GM21447 (cell line): ENCODE measurements at regions not wholly inside any gene's neighbourhood (a gene's known extent, or its start where the extent isn't known, plus 50 kb on each side); places are given as distances from the start of the nearest gene placed in this dataset.
"Not testable (repeated sequence)": the region's sequence is repeated elsewhere in the genome, so short reads cannot be mapped to it uniquely, and the experiment has no call there.

ENCODE experiments used
- ATAC-seq: cut with Tn5 transposase; IDR thresholded peaks from one replicate; pipeline ENCODE4 v1.9.1; 2021; ENCODE audit not compliant: unreplicated experiment

DNA sequence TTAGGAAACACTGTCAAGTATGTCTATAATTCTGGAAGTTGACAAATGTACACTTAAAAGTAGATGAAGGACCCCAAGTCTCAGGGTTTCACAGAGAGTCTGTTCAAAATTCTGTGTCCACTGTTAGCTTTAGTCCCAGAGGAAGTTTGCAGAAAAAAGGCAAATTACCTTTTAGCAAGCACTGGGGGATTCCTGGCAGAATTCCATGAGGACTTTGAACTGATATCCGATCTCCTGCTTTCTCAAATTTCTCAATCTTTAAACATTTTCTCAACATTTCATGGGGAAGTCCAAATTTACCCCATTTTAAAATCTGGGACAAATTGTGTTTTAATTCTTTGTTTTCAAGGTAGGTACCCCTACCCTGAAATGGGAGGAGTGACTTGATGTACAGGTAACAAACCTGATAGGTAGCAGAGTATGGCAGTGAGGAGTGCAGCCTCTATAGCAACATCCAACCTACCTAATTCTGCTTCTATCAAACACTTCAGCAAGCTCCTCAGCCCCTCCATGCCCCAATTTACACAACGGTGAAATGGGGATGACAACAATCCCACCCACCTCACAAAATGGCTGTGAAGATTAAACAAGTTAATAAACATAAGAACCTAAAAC, 344.9 kb downstream of the OMA1 start:
- ATAC-seq, result no peak

- ATAC-seq, result no peak
Observed at GRCh38 chr1:58200437-58200836, 346.1 kb downstream of the OMA1 start.

DNA sequence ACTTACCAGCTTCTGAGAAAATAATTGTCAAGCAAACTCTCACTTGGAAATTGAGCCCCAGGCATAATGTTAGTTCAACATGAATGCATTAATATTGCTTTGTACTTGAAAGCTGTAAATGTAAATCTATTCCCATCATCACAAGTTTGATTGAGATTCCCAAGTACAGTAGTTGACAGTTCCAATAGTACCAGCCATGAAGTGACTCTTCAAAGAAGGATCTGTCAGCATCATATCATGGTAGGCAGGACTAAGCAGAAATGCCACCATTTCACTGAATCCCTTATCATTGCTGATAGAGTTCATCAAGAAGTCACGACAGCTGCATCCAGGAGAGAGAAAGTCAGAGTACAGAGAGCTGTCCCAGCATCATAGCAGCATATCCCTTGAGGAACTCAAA, 348.7 kb downstream of the OMA1 start:
- no peak for ATAC-seq

DNA sequence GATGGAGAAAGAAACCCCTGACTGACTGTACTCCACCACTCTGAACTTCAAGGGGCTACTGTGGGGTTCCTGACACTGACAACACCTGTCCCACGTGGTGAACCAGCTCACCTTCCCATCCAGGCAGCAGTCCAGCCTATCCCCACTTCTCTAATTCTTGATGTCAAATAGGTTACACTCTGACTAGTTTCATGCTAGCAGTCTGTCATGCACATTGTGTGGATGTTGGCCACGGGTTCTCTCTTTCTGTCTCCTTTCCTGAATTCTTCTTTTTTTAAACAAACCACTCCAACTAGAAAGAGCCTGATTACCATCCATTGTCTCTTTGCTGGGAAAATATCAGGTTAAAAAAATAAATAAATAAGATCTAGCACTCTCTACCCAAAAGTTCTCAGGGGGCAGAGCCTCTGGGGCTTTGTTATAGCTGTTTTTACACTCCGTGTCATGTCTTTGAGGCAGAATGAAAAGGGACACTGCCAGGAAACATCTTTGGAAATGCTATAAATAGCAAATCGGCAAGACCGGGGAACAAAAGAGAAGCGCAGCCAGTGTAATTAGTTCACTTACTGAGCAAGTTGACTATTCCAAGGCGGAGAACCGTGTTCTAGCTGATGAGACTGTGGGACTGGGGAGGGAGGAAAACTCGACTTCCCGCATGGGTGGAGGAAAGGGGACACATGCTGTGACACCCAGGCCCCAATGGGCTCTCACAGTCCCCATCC, 356.1 kb downstream of the OMA1 start:
- ATAC-seq, result no peak

DNA sequence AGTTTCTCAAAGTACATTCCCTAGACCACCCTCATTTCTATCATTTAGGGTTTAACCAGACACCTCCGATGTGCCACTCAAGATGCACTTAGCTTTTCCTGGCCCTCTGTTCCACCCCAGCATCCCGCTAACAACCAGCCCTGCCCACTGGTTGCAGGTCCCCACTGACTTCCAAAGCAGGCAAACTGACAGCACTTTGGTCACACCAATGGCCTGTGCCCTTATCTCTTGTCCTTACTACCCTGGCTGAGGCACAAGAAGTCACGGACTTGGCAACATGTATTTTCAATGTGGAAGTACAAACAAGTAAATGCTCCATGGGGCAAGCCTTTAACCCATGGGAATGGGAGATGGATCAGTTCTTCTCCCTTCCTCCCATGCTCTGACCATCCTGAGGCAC, 357.1 kb downstream of the OMA1 start:
- ATAC-seq, result no peak

- ATAC-seq, result no peak
Observed at GRCh38 chr1:58183286-58183685, 363.2 kb downstream of the OMA1 start.

- ATAC-seq, result no peak
Observed at GRCh38 chr1:58180537-58180936, 366.0 kb downstream of the OMA1 start.

- ATAC-seq, result not testable (repeated sequence)
Observed at GRCh38 chr1:58169160-58169559, 377.4 kb downstream of the OMA1 start.

GRCh38 chr1:58167131-58167530, 379.4 kb downstream of the OMA1 start:
- not testable (repeated sequence) for ATAC-seq

DNA sequence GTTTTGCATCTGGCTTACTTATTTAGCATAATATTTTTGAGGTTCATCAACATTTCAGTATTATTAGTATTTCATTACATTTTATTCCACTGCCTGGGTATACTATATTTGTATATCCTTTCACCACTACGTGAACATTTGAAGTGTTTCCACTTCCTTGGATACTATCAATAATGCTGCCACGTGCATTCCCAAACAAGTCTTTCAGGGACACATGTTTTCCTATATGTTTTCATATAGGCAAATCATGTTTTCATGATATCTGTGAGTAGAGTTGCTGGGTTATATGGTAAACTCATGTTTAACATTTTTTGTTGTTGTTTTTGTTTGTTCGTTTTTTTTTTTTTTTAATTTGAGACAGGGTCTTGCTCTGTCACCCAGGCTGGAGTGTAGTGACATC, 380.1 kb downstream of the OMA1 start:
- ATAC-seq, result no peak

DNA sequence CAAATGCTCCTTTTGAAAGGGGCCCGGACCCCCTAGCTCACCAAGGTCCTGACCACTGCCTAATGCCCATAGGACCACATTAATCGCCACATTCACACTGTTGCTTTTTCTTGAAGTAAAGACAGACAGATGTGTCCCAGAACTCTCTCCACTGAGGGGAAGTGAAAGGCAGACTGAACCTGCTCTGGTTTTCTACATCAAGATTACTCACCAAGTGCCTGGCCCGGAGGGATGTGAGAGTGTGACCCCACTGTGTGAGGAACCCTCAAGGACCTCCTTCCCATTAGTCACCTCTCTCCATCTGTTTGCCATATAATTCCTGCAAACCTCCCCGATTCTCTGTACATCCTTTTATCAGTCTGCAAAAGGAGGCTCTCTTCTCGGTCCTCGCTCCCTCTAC, 381.5 kb downstream of the OMA1 start:
- no peak for ATAC-seq

DNA sequence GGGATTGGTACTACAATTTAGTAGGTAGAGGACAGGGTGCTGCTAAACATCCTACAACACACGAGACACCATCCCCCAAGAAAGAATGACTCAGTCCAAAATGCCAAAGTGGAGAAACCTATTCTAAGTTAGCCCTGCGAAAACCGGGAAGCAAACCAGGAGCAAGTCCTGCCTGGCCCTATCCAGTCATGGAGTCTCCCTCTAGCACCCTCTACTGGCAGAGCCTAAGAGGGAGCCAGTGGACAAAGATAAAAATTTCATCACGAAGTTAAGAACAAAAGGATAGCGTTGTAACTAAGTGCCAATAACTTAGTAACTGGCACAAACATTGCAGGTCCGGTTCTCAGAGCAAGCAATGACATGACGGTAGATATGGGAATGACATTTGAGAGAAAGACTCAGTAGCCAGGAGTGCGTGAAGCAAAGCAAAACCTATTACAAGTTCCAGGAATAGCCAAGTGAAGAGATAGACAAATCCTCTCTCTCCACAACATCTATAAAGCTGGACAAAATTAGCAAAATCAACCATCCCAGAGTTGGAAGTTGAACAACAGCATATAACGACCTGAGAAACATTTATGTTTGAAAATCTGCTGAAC, 383.5 kb downstream of the OMA1 start:
- ATAC-seq, result no peak

GRCh38 chr1:58159434-58159830, 387.1 kb downstream of the OMA1 start:
- no peak for ATAC-seq

- no peak for ATAC-seq
Observed at GRCh38 chr1:58158506-58159433, 387.8 kb downstream of the OMA1 start.

DNA sequence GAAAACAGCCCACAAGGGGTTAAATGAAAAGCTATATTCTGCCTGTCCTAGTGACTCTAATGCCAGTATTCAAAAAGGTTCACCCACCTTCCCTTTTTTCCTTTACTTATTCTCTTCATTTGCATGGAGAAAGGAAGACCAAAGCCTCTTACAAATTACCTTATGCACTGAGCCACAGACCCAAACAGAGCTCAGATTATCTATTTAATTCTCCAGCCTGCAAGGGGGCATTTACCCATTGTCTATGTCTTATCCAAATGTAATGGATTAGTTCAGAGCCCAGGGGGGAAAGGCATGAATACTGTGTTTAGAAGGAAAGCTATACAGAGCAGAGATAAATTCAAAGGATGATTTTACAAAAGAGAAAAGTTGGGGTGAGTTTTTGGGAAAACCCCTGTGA, 388.5 kb downstream of the OMA1 start:
- ATAC-seq, result no peak

DNA sequence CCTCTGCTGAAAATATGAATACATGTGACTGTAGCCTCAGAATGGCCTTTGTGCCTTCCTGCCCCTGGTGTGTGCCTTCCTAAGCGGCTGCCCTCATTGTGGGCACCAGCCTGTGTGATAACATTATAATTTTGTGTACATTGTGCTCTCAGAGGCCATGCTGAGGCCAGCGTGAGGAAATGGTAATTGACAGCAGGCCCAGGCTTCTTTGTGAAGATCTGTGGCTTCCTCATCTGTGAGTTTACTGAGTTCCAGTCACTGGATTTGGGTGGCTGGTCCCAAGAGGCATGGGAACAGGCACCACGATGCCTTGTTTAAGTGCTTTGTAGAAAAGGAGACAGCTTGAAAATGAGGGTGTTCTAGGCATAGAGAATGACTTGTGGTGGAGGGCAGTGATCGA, 389.3 kb downstream of the OMA1 start:
- ATAC-seq, result no peak

DNA sequence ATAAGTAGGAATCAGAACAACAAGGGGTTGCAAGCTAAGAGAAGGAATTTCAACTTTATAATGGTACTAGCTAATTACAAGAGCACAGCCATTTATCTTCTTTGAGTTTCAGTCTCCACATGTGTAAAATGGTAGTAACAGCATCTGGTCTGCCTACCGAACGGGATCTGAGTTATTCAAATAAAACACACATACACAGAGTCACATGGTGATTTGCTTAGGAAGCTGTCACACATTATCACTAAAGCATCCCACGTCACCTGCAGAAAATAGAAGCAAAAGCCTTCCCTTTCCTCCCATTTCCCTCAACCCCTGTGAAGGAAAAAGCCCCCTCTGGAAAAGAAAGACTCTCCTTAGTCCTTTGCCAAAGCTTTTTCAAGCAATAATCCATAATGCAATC, 389.7 kb downstream of the OMA1 start:
- ATAC-seq, result no peak

DNA sequence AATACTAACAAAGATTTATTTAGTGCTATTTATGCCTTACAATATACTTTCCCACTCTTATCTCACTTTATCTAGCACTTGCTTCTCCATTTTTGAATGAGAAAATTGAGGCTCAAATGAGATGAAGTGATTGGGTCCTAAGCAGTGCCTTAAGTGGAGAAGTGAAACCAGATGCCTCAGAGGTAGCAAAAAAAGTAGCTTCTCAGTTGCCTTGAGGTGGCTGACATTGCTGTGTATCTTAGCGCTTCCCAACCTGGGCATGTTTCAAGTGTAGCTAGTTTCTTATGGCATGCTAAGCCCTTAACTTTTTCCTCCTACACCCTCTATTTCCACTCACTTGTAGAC, 390.4 kb downstream of the OMA1 start:
- no peak for ATAC-seq

DNA sequence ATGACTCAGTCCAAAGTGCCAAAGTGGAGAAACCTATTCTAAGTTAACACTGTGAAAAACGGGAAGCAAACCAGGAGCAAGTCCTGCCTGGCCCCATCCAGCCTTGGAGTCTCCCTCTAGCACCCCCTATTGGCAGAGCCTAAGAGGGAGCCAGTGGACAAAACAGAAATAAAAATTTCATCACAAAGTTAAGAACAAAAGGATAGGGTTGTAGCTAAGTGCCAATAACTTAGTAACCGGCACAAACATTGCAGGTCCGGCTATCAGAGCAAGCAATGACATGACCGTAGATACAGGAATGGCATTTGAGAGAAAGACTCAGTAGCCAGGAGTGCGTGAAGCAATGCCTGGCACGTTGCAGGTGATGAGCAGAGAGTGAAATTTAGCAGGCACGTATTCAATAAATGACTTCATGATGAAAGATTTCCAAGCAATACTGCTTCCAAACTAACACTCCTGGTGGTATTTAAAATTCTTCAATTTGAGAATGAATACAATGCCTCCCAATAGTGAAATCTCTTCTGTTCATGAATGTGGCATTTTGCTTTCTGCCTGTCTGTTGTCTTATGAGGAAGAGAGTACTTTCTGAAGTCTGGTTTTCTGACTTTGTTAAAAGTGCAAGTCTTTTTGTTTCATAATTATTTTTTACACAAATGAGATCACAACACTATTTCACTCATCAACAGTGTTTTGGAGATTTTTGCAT, 391.0 kb downstream of the OMA1 start:
- ATAC-seq, result no peak

DNA sequence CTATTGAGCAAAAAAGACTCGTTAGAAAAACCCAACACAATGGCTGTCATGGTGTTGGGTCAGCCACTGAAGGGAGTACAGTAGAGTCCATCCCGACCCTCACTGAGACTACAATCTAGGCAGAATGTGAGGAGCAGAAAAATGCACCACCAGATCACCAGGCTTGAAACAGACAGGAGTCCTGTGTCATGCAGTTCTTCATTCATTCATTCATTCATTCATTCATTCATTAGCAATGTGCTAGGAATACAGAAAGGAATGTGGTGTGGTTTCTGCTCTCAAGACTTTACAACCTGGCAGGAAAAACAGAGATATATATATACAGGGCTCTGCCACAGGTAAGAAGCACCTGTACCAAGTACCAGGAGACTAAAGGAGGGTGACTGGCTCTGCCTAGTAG, 392.3 kb downstream of the OMA1 start:
- no peak for ATAC-seq

DNA sequence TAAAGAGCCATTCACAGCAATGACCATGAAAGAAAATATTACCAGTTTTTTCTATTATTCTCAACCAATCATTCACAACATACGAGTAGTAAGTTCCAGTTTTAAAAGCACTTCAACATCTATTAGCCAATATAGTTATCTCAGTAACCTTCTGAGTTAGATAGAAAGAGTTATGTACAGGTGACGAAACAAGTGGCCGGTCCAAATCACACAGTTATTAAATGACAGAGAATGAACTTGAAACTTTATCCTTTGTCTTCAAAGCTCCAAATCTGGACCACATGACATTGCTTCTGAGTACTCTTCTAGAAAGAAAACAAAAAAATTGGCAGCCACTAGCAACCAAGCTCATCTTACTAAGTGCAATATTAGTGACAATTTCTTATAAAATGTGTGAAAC, 393.8 kb downstream of the OMA1 start:
- no peak for ATAC-seq
